Ovary (tissue), 3 donors: ENCODE measurements at regions not wholly inside any gene's neighbourhood (a gene's known extent, or its start where the extent isn't known, plus 50 kb on each side); places are given as distances from the start of the nearest gene placed in this dataset.

Experiments
- CTCF ChIP-seq, 3 donors: fragments of 450-650 bp in 2 of 3; fragments of 200-600 bp in 1 of 3; IDR thresholded peaks; one replicate each; pipeline versions ENCODE4 v1.5.1 to v1.8.0; 2016 to 2022; ENCODE audit warnings: antibody characterized with exemption in 3 of 3, mild to moderate bottlenecking in 1 of 3
- EP300 ChIP-seq: sonication (generic); formaldehyde crosslinking; IDR thresholded peaks from one replicate; pipeline ENCODE4 v1.6.1; 2017; ENCODE audit warnings: antibody characterized with exemption
- POLR2A ChIP-seq: fragments of 450-650 bp; IDR thresholded peaks from one replicate; pipeline ENCODE4 v1.6.1; 2017; ENCODE audit warnings: antibody characterized with exemption, mild to moderate bottlenecking, moderate library complexity
- donor health status: DM: no; HTN: no; CAD: no.

GRCh38 chr16:6517020-6517720, 815.5 kb upstream of the RBFOX1 start:
- TF ChIP-seq CTCF (IDR thresholded peaks at IDR 0.05), result no peak
- no peak for TF ChIP-seq EP300
- TF ChIP-seq POLR2A, result no peak
